Suprapubic skin (tissue), 4 donors: ENCODE measurements at regions not wholly inside any gene's neighbourhood (a gene's known extent, or its start where the extent isn't known, plus 50 kb on each side); places are given as distances from the start of the nearest gene placed in this dataset.
"Not testable (repeated sequence)": the region's sequence is repeated elsewhere in the genome, so short reads cannot be mapped to it uniquely, and the experiment has no call there.

Experiments used
- DNase-seq, 2 donors: peaks; one replicate each; pipeline ENCODE4 v3.0.0-alpha.2; 2019; ENCODE audit warnings: low spot score in 2 of 2
- H3K27ac ChIP-seq: fragments of 200-600 bp; sonication (generic); one replicate; pipeline ENCODE4 v1.5.1; 2019
- H3K27me3 ChIP-seq: fragments of 200-600 bp; sonication (generic); one replicate; pipeline ENCODE4 v1.5.1; 2019
- H3K36me3 ChIP-seq: fragments of 200-600 bp; sonication (generic); one replicate; pipeline ENCODE4 v1.5.1; 2019
- H3K4me1 ChIP-seq: fragments of 200-600 bp; sonication (generic); one replicate; pipeline ENCODE4 v1.5.1; 2019
- H3K4me3 ChIP-seq: fragments of 200-600 bp; sonication (generic); one replicate; pipeline ENCODE4 v1.5.1; 2019; ENCODE audit warnings: mild to moderate bottlenecking
- H3K9me3 ChIP-seq: fragments of 200-600 bp; sonication (generic); one replicate; pipeline ENCODE4 v1.5.1; 2019
- EP300 ChIP-seq: sonication (generic); formaldehyde crosslinking; IDR thresholded peaks from one replicate; pipeline ENCODE4 v1.6.1; 2017; ENCODE audit warnings: antibody characterized with exemption
- POLR2A ChIP-seq, 2 donors: fragments of 450-650 bp; IDR thresholded peaks; one replicate each; pipeline ENCODE4 v1.6.1; 2017; ENCODE audit warnings: antibody characterized with exemption in 2 of 2, mild to moderate bottlenecking in 2 of 2, moderate library complexity in 2 of 2
- POLR2AphosphoS5 ChIP-seq, 3 donors: sonication (generic); formaldehyde crosslinking; IDR thresholded peaks; one replicate each; pipeline ENCODE4 v1.6.1; 2017; ENCODE audit warnings: antibody characterized with exemption in 3 of 3
- WGBS: methylation state at CpG from one replicate; pipeline ENCODE4 v1.1.5; 2018; 5-methylcytosine and 5-hydroxymethylcytosine counted together
- TF ChIP-seq, protein P1 (sequence below), 2 donors: fragments of 200-600 bp in 1 of 2; fragments of 450-650 bp in 1 of 2; sonication (generic) in 1 of 2; IDR thresholded peaks; one replicate each; pipeline ENCODE4 v1.5.1; 2016 to 2019; ENCODE audit warnings: antibody characterized with exemption in 2 of 2, mild to moderate bottlenecking in 1 of 2, moderate library complexity in 1 of 2

DNA sequence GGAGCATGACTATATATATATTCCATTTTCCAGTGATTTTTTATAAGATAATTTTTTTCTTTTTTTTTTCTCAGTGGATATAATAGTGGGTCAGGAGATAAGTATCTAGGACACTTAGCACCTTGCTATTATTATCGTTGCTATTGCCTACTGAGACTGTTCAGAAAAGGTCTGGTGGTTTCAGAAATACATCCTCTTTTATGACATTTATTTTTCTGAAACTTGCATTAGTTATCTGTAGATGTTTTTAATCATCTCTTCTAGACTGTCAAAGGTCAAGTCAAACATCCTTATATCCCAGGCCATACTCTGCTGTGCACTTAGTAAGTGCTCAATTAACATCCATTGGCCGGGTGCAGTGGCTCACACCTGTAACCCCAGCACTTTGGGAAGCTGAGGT lies 72.9 kb upstream of the MED14 start:
- no peaks in the 10 kb centered on the region for H3K36me3 ChIP-seq
- no peak overlapping the region for H3K4me3 ChIP-seq
- no peaks in the 10 kb centered on the region for H3K27me3 ChIP-seq
- H3K27ac ChIP-seq: no peak overlapping the region
- DNase-seq: no peak
- WGBS: 87% methylated on average over 2 of the region's 2 CpGs
- H3K4me1 ChIP-seq: no peaks in the 10 kb centered on the region
- TF ChIP-seq, protein P1, sequence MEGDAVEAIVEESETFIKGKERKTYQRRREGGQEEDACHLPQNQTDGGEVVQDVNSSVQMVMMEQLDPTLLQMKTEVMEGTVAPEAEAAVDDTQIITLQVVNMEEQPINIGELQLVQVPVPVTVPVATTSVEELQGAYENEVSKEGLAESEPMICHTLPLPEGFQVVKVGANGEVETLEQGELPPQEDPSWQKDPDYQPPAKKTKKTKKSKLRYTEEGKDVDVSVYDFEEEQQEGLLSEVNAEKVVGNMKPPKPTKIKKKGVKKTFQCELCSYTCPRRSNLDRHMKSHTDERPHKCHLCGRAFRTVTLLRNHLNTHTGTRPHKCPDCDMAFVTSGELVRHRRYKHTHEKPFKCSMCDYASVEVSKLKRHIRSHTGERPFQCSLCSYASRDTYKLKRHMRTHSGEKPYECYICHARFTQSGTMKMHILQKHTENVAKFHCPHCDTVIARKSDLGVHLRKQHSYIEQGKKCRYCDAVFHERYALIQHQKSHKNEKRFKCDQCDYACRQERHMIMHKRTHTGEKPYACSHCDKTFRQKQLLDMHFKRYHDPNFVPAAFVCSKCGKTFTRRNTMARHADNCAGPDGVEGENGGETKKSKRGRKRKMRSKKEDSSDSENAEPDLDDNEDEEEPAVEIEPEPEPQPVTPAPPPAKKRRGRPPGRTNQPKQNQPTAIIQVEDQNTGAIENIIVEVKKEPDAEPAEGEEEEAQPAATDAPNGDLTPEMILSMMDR (IDR thresholded peaks at IDR 0.05): no peak
- no peak for TF ChIP-seq POLR2AphosphoS5 (IDR thresholded peaks at IDR 0.05)
- TF ChIP-seq EP300: no peak
- no peak for TF ChIP-seq POLR2A (IDR thresholded peaks at IDR 0.05)
- H3K9me3 ChIP-seq: no peaks in the 10 kb centered on the region

DNA sequence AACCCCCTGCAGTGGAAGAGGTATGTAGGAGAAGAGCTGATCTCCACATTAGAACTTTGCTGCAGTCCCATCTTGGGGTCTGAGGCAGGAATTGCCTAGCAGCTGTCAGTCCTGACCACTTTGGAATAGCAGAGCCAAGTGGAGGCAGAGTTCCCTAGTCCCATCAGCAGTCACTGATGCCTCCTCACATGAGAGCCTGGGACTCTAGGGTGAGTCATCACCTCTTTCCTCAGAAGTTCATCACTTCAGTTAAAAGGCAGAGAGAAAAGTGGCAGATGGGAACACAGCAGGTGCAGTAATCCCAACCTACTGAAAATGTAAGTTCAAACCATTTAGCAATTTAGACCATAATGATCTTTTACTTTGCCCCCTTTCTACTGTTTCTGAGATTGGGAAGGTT lies 73.9 kb upstream of the MED14 start:
- TF ChIP-seq POLR2A (IDR thresholded peaks at IDR 0.05) (no peak), EP300 (no peak), POLR2AphosphoS5 (IDR thresholded peaks at IDR 0.05) (no peak)
- TF ChIP-seq, protein P1 (IDR thresholded peaks at IDR 0.05): no peak
- DNase-seq: no peak

DNA sequence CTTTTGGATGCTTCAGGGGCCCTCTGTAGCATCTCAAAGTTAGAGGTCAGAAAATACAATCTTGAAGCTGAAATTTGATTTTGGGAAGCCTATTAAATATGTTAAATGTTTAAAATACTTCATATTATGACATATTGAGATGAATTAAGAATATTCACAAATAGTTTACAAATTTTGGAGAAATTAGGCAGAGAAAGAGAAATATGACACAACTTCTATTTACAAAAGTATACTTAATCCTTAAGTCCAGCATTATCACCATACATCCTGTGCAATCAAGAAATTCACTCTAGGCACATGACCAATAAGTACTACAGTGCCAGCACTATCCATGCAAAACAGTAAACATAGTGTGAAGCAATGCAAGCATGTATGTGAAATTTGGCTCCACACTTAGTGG lies 79.7 kb upstream of the MED14 start:
- H3K9me3 ChIP-seq, H3K4me1 ChIP-seq, H3K4me3 ChIP-seq, H3K27me3 ChIP-seq, DNase-seq, H3K27ac ChIP-seq, H3K36me3 ChIP-seq: not testable (repeated sequence)

More for the DNA sequence above, 73.9 kb upstream of the MED14 start:
- no peak overlapping the region for H3K27ac ChIP-seq
- no peaks in the 10 kb centered on the region for H3K36me3 ChIP-seq
- no peaks in the 10 kb centered on the region for H3K4me1 ChIP-seq
- no peaks in the 10 kb centered on the region for H3K9me3 ChIP-seq
- H3K4me3 ChIP-seq: no peak overlapping the region
- H3K27me3 ChIP-seq: no peaks in the 10 kb centered on the region

DNA sequence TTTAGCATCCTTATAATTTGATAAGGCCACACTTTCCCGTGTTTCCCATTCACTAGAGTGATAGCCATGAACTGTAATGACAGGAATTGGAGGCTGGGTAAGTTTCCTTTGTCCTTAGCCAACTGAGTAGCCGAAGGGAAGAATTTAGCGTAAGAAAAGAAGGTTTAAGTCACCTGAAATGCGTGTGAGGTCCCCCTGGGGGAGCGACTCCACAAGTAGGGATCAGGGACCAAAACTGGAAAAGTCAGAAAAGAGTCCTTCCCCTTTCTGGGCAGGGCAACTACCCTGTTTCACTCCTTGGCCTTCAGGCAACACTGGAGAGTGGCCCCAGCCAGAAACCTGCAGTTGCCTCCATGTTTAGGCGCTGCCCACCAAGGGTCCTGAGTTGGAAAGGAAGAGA lies 81.6 kb upstream of the MED14 start:
- DNase-seq: no peak
- no peaks in the 10 kb centered on the region for H3K36me3 ChIP-seq
- no peak overlapping the region for H3K4me3 ChIP-seq
- no peak overlapping the region for H3K27ac ChIP-seq
- TF ChIP-seq POLR2A (IDR thresholded peaks at IDR 0.05) (no peak), EP300 (no peak), POLR2AphosphoS5 (IDR thresholded peaks at IDR 0.05) (no peak)
- TF ChIP-seq, protein P1 (IDR thresholded peaks at IDR 0.05): no peak
- no peaks in the 10 kb centered on the region for H3K9me3 ChIP-seq
- no peaks in the 10 kb centered on the region for H3K27me3 ChIP-seq
- no peaks in the 10 kb centered on the region for H3K4me1 ChIP-seq
- WGBS: 64% methylated on average over 6 of the region's 6 CpGs

DNA sequence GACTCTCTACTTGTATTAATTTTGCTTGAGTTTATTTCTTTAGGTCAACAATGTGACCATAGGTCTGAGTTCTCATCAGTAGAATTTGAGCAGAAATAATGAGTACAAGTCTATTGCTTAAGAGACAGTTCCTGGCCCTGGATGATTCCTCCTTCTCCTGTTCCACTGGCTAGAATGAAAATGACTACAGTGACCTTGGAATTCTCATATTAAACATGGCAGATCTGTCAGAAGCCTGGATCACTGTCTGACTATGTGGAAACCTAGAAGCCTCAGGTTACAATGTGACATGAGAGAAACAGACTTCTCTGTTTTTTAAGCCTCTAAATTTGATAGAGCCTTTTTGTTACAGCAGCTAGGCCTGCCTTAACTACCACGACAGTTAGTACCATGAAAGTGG lies 82.9 kb upstream of the MED14 start:
- no peak for DNase-seq
- TF ChIP-seq, protein P1 (IDR thresholded peaks at IDR 0.05): no peak
- TF ChIP-seq EP300 (no peak), POLR2AphosphoS5 (IDR thresholded peaks at IDR 0.05) (no peak), POLR2A (IDR thresholded peaks at IDR 0.05) (no peak)
- no peaks in the 10 kb centered on the region for H3K36me3 ChIP-seq
- H3K27me3 ChIP-seq: no peaks in the 10 kb centered on the region
- no peaks in the 10 kb centered on the region for H3K4me1 ChIP-seq
- no peak overlapping the region for H3K4me3 ChIP-seq
- 91% methylated on average over 1 of the region's 1 CpG for WGBS
- H3K9me3 ChIP-seq: no peaks in the 10 kb centered on the region
- no peak overlapping the region for H3K27ac ChIP-seq

DNA sequence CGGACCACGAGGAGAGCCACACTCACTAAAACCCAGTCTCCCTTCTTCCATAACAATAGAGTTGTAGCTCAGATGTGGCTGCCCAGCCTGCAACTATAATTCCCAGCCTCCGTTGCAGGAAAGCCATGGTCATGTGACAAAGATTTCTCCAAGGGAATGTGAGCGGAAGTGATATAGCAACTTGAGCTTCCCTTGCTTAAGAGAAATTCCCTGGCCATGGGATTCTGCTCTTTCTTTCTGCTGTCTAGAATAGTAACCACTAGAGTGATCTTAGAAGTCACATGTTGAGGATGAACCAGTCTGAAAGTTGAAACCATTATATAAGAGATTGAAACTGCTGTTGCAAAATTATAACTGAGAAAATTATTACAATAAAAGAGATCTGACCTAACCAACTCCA lies 86.4 kb upstream of the MED14 start:
- TF ChIP-seq EP300 (no peak), POLR2AphosphoS5 (IDR thresholded peaks at IDR 0.05) (no peak), POLR2A (IDR thresholded peaks at IDR 0.05) (no peak)
- TF ChIP-seq, protein P1 (IDR thresholded peaks at IDR 0.05): no peak
- H3K9me3 ChIP-seq: no peaks in the 10 kb centered on the region
- no peak overlapping the region for H3K27ac ChIP-seq
- H3K27me3 ChIP-seq: no peaks in the 10 kb centered on the region
- no peak for DNase-seq
- H3K4me3 ChIP-seq: no peak overlapping the region
- no peaks in the 10 kb centered on the region for H3K36me3 ChIP-seq
- H3K4me1 ChIP-seq: no peaks in the 10 kb centered on the region
- 84% methylated on average over 4 of the region's 4 CpGs for WGBS
